NCI-H526 (cell line): ENCODE measurements at regions not wholly inside any gene's neighbourhood (a gene's known extent, or its start where the extent isn't known, plus 50 kb on each side); places are given as distances from the start of the nearest gene placed in this dataset.
"Not testable (repeated sequence)": the region's sequence is repeated elsewhere in the genome, so short reads cannot be mapped to it uniquely, and the experiment has no call there.

Experiments
- DNase-seq, 2 experiments: peaks; one replicate each; lab custom pipeline; 2025; lab: John Stamatoyannopoulos, UW

- DNase-seq = peak in 1 of 2 experiments; percentile 26
Observed at GRCh38 chr1:95532335-95532734, 298.3 kb downstream of the RWDD3 start.

DNA sequence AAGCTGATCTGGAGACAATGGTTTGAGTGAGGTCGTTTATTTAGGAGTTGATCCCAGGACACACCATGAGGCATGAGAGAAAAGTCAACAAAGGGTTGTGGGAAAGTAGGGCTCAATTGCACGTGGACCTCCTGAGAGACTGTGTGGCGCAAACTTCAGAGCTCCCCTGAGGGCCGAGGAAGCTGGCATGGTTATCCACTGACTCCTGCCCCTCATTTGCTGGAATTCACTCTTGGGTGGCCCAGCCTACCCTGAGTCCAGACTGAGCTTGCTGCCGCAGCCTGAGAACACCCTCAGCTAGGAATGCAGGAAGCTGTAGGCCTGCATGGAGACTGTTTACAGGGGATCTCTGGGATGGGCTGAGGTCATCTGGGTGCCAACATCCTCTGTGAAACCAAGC is 301.0 kb downstream of the RWDD3 start:
- no peak for DNase-seq

DNA sequence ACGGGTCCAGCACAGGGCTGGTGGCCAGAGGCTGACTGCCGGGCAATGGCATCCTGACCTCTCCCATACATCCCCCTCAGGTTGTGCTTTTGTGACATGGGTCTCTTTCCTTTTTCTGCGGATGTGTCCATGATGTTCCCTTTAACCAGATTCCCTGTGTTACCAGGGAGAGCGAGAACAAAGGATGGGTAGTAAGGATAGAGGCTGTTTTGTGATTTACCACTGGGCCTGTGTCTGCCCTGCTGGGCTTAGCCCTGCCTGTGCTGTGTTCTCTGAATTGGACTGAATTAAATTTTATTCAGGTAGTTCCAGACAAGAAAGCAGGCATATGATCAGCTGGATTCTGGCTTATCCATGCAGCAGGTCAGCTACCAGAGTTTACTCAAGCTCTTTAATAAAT is 301.6 kb downstream of the RWDD3 start:
- DNase-seq = no peak

- DNase-seq = no peak
Observed at GRCh38 chr1:95536501-95536900, 302.5 kb downstream of the RWDD3 start.

GRCh38 chr1:95537176-95537575 is 303.2 kb downstream of the RWDD3 start:
- no peak for DNase-seq

GRCh38 chr1:95538242-95538641 is 304.2 kb downstream of the RWDD3 start:
- not testable (repeated sequence) for DNase-seq

- DNase-seq = no peak
Observed at GRCh38 chr1:95542936-95543335, 308.9 kb downstream of the RWDD3 start.

DNA sequence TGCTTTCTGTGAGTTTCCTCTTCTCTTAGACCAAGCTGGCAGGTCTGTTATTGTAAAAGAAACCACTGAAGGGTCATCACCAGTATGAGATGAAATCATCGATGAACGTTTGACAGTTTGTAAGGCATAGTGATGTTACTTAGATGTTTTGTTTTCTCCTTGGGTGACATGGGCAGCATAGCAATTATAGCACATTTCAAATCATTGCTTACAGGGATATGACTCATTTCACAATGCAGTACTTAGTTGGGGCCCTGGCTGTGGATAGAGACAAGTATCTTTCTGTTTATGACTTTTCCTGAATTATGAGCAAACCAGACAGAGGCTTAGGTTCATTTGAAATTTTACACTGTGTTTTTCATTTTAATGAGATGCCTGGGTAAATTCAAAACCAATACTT is 313.0 kb downstream of the RWDD3 start:
- DNase-seq = no peak

DNA sequence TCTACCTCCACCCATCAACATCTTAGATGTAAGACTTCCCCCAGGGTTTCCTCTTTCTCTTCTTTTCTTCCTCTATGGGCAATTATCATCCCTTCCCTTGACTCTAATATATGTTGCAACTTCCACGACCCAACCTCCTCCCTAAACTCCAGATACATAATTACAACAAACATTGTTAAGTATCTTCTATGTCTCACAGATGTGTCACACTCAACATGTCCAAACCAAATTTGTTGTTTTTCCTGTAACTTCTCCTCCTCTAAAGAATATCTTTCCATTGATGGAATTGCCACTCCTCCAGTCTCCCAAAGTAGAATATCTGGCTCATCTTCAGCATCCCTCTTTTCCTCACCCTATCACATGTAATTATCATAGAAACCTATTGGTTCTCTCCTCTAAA is 314.2 kb downstream of the RWDD3 start:
- no peak for DNase-seq

GRCh38 chr1:95551201-95551600 is 317.2 kb downstream of the RWDD3 start:
- no peak for DNase-seq

GRCh38 chr1:95553595-95553994 is 319.6 kb downstream of the RWDD3 start:
- no peak for DNase-seq

GRCh38 chr1:95554408-95554807 is 320.4 kb downstream of the RWDD3 start:
- no peak for DNase-seq

DNA sequence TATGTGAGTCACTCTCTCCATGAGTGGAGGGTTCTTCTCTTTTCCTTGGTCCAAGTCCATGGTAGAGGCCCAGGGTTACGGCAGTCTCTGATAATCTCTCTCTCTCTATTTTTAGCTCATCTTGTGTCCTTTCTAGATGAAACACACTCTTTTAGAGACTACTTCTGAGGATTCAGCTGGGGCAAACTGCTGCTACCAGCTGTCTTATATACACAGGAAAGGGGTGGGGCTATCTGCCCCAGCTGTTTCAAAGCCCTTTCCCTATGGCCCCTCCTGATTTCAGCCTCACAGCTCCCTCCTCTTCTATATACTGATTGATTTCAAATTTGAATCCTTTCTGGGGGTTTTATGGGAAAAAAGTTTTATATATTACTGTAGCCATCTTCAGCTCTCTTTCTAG is 324.8 kb downstream of the RWDD3 start:
- no peak for DNase-seq

DNA sequence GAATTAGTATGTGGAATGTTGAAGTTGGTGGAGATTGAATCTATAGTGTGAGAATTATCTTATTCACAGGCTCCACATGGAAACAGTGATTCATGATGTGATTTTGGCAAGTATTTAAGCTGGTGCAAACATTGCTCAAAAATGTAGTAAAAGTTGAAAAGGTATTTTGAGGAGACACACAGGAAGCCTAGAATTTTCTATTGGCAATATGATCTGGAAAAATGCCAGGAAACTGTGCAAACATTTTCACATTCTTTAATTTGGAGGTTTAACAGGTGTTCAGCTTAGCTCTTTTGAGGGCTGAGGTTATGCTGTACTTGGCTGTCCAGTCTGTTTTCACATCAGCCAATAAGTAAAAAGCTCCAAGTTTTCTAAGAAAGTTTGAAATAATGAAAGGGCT is 327.3 kb downstream of the RWDD3 start:
- DNase-seq = no peak

DNA sequence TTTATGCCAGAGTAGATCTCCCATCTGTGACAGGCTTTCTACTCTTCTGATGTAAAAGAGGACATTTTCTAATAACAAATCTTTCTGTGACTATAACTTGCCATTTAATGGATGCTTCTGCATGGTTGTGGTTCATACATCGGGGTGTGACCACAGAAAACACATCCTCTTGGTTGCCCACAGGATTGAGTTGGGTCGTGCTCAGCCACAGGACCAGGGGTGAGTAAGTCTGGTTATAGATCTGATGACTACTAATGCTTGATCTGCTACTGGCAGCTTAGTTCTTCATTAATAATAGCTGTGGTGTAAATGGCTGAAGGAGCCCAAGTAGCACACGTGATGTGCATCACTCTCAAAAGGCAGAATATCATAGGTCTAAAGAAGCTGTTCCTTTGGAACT is 328.2 kb downstream of the RWDD3 start:
- no peak for DNase-seq

- DNase-seq = no peak
Observed at GRCh38 chr1:95572002-95572401, 338.0 kb downstream of the RWDD3 start.

GRCh38 chr1:95572962-95573361 is 339.0 kb downstream of the RWDD3 start:
- DNase-seq = no peak

DNA sequence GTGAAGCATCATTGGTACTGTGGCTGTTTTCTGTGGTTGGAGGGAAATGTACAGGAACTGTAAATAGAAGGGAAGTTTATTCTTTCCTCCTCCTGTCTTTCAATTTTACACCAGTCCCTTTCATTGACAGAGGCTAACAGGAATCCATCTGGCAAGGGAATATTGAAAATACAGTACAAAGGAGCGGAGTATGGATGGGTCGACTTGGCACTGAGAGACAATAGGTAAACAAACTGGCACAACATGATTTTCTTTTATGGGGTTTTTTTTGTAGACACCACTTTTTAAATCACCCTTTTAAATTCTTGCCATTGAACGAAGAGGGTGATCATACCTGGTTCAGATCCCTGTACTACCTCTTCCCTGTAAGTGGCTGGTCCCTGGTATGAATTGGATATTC is 341.3 kb downstream of the RWDD3 start:
- DNase-seq = no peak

DNA sequence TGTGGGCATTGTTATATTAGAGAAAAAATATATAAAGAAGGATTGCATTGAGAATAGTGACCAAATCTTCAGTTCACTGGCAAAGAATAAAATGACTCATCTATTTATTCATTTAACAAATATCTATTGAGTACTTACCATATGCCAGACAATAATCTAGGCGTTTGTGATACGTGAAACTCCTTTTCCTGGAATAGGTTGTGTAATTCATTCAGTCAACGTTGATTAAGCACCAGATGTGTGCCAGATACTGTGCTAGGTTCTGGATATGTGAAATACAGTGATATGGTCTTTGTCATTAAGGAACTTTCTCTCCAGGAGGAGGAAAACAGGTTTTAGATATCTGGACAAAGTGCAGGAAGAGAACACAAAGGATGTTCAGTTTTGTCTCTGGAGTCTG is 344.5 kb downstream of the RWDD3 start:
- no peak for DNase-seq

DNA sequence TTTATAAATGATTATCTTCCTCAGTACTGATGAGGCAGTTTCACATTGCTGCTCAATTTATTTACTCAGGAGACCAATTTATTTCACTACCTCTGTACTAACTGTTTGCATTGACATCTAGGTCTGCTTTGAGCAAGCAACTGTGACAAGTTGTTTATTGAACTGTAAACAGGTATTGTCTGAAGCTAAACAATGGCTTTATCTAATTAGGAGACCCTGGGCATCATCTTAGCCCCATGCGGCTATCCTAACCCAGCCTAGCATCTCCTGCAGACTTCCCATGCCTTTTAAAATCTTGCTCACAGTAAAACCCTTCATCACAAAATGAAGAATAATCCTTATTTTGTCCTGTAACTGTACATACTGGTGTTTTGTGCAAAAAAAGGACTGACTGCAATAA is 348.2 kb downstream of the RWDD3 start:
- DNase-seq = no peak

GRCh38 chr1:95582746-95583145 is 348.7 kb downstream of the RWDD3 start:
- DNase-seq = no peak

GRCh38 chr1:95583661-95584210 is 349.7 kb downstream of the RWDD3 start:
- DNase-seq = peak in 1 of 2 experiments; percentile 32

GRCh38 chr1:95584315-95584714 is 350.3 kb downstream of the RWDD3 start:
- peak in 1 of 2 experiments; percentile 3 for DNase-seq

- no peak for DNase-seq
Observed at GRCh38 chr1:95604771-95605170, 370.8 kb downstream of the RWDD3 start.

DNA sequence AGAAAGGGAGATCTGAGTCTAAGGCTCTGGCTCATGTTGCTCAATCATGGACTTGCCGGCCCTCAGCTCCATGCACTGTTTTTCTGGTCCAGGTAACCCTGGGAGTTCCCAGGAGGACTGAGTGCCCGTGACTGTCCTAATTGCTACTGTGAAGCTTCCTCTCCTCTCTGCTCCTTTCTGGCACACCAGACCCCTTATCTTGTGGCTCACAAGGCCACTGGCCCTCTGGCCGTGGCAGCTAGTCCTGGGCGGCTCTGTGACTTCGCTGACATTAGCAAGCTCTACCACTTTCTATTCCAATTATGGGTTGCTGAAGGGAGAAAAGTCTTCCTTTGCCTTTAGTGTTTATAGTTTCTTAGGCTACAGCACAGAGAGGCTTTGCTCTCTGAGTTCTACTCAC is 380.2 kb downstream of the RWDD3 start:
- no peak for DNase-seq
